Peyer's patch (tissue), 4 donors: ENCODE measurements at regions not wholly inside any gene's neighbourhood (a gene's known extent, or its start where the extent isn't known, plus 50 kb on each side); places are given as distances from the start of the nearest gene placed in this dataset.

Experiments
- DNase-seq, 3 donors: peaks; one replicate each; pipeline ENCODE4 v3.0.0-alpha.2; 2017 to 2019
- H3K27ac ChIP-seq, 4 donors: fragments of 200-600 bp; sonication (generic); one replicate each; pipeline ENCODE4 v1.5.1; 2016 to 2019
- H3K27me3 ChIP-seq, 2 donors: fragments of 200-600 bp; sonication (generic); one replicate each; pipeline ENCODE4 v1.5.1; 2019
- H3K36me3 ChIP-seq, 3 donors: fragments of 200-600 bp; sonication (generic); one replicate each; pipeline ENCODE4 v1.5.1; 2016 to 2019
- H3K4me1 ChIP-seq, 4 donors: fragments of 200-600 bp; sonication (generic); one replicate each; pipeline ENCODE4 v1.5.1; 2016 to 2019
- H3K4me3 ChIP-seq, 4 donors: fragments of 200-600 bp; sonication (generic); 1 replicate in 3 of 4; 2 replicates in 1 of 4; pipeline ENCODE4 v1.5.1; 2016 to 2019; ENCODE audit warnings: mild to moderate bottlenecking in 1 of 4
- H3K9me3 ChIP-seq, 4 donors: fragments of 200-600 bp; sonication (generic); one replicate each; pipeline ENCODE4 v1.5.1; 2016 to 2019; ENCODE audit warnings: mild to moderate bottlenecking in 1 of 4
- POLR2A ChIP-seq, 2 donors: fragments of 450-650 bp; IDR thresholded peaks; one replicate each; pipeline ENCODE4 v1.5.1; 2017; ENCODE audit warnings: antibody characterized with exemption in 2 of 2, mild to moderate bottlenecking in 2 of 2, moderate library complexity in 2 of 2
- TF ChIP-seq, protein P1 (sequence below), 6 experiments: fragments of 450-650 bp in 4 of 6; fragments of 200-600 bp in 2 of 6; sonication (generic) in 1 of 6; IDR thresholded peaks; one replicate each; pipeline ENCODE4 v1.5.1; 2017 to 2019; ENCODE audit warnings: antibody characterized with exemption in 6 of 6, mild to moderate bottlenecking in 3 of 6, moderate library complexity in 1 of 6

- no peaks in the 10 kb centered on the region for H3K27me3 ChIP-seq
- no peaks in the 10 kb centered on the region for H3K9me3 ChIP-seq
- no peak for DNase-seq
- no peak overlapping the region for H3K4me3 ChIP-seq
- H3K27ac ChIP-seq, result no peak overlapping the region
- no peaks in the 10 kb centered on the region for H3K4me1 ChIP-seq
- TF ChIP-seq, protein P1, sequence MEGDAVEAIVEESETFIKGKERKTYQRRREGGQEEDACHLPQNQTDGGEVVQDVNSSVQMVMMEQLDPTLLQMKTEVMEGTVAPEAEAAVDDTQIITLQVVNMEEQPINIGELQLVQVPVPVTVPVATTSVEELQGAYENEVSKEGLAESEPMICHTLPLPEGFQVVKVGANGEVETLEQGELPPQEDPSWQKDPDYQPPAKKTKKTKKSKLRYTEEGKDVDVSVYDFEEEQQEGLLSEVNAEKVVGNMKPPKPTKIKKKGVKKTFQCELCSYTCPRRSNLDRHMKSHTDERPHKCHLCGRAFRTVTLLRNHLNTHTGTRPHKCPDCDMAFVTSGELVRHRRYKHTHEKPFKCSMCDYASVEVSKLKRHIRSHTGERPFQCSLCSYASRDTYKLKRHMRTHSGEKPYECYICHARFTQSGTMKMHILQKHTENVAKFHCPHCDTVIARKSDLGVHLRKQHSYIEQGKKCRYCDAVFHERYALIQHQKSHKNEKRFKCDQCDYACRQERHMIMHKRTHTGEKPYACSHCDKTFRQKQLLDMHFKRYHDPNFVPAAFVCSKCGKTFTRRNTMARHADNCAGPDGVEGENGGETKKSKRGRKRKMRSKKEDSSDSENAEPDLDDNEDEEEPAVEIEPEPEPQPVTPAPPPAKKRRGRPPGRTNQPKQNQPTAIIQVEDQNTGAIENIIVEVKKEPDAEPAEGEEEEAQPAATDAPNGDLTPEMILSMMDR (IDR thresholded peaks at IDR 0.05), result no peak
- TF ChIP-seq POLR2A (IDR thresholded peaks at IDR 0.05), result no peak
- H3K36me3 ChIP-seq, result no peaks in the 10 kb centered on the region
These were observed 549.6 kb downstream of the FBXO15 start for GRCh38 chr18:73597832-73598615.

- TF ChIP-seq, protein P1 (IDR thresholded peaks at IDR 0.05), result no peak
- no peak for TF ChIP-seq POLR2A (IDR thresholded peaks at IDR 0.05)
- Histone ChIP-seq H3K4me3 (no peak overlapping the region), H3K4me1 (no peaks in the 10 kb centered on the region), H3K9me3 (no peaks in the 10 kb centered on the region), H3K27ac (no peak overlapping the region), H3K36me3 (no peaks in the 10 kb centered on the region), H3K27me3 (no peaks in the 10 kb centered on the region)
- no peak for DNase-seq
These were observed 552.9 kb downstream of the FBXO15 start for GRCh38 chr18:73594749-73595148.

DNA sequence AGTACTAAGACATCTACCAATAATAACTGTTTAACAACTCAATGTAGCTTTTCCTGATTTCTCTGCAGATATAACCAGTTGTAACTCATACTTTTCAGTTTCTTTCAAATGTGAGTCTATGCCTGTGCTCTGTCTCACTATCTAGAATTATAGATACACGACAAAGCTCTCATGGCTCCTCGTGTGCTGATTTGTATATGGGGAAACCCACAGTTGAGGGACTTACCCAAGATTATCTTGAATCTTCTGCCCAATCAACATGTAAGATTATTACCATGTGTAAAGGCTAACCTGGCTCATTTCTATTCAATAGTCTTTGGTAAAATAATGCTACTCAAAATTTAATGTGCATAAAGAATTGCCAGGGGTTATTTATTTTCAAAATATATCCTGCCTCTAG is 554.4 kb downstream of the FBXO15 start:
- no peak for DNase-seq
- Histone ChIP-seq H3K36me3 (no peaks in the 10 kb centered on the region), H3K4me3 (no peak overlapping the region), H3K9me3 (no peaks in the 10 kb centered on the region), H3K27me3 (no peaks in the 10 kb centered on the region), H3K27ac (no peak overlapping the region), H3K4me1 (no peaks in the 10 kb centered on the region)
- TF ChIP-seq, protein P1 (IDR thresholded peaks at IDR 0.05), result no peak
- no peak for TF ChIP-seq POLR2A (IDR thresholded peaks at IDR 0.05)

- Histone ChIP-seq H3K27ac (no peak overlapping the region), H3K36me3 (no peaks in the 10 kb centered on the region), H3K27me3 (no peaks in the 10 kb centered on the region), H3K4me3 (no peak overlapping the region), H3K9me3 (no peaks in the 10 kb centered on the region), H3K4me1 (no peaks in the 10 kb centered on the region)
- TF ChIP-seq, protein P1 (IDR thresholded peaks at IDR 0.05), result no peak
- no peak for TF ChIP-seq POLR2A (IDR thresholded peaks at IDR 0.05)
- no peak for DNase-seq
These were observed 556.7 kb downstream of the FBXO15 start for GRCh38 chr18:73590950-73591349.

DNA sequence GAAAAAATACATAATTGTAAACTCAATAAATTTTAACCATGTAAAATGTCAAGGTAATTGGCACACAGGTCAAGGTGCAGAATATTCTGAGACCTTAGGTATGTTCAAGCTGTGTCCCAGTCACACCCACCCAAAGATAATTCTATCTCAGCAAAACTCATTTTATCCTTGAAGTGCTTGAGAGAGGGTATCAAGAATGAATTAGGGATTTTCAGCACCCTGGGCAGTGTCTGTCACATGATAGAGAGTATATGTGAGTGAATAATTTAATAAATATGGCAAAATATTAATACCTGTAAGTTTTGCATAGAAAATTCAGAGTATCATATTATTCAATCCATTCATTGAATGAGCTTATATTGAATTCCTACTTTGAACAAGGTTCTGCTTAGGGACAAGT is 567.9 kb downstream of the FBXO15 start:
- Histone ChIP-seq H3K9me3 (no peaks in the 10 kb centered on the region), H3K4me3 (no peak overlapping the region), H3K4me1 (no peaks in the 10 kb centered on the region), H3K27ac (no peak overlapping the region), H3K36me3 (no peaks in the 10 kb centered on the region), H3K27me3 (no peaks in the 10 kb centered on the region)
- DNase-seq, result no peak
- TF ChIP-seq, protein P1 (IDR thresholded peaks at IDR 0.05), result no peak
- TF ChIP-seq POLR2A (IDR thresholded peaks at IDR 0.05), result no peak
